SK-N-SH (cell line): ENCODE measurements at regions not wholly inside any gene's neighbourhood (a gene's known extent, or its start where the extent isn't known, plus 50 kb on each side); places are given as distances from the start of the nearest gene placed in this dataset.
A peak's percentile ranks its signal among the peaks of the same experiment; 100 is the strongest.

Experiments
- MAX ChIP-seq: IDR thresholded peaks from 2 replicates; pipeline ENCODE4 v1.4.0; 2012; ENCODE audit warnings: low read depth
- SIN3A ChIP-seq: IDR thresholded peaks from 2 replicates; pipeline ENCODE4 v1.6.1; 2012; ENCODE audit warnings: low read depth, mild to moderate bottlenecking, low read length, moderate library complexity, borderline replicate concordance
- TAF1 ChIP-seq: IDR thresholded peaks from 2 replicates; pipeline ENCODE4 v1.6.1; 2012; ENCODE audit warnings: low read depth, mild to moderate bottlenecking, low read length, moderate library complexity, borderline replicate concordance
- TF ChIP-seq, protein P1 (sequence below): fragments of 200-600 bp; sonication (generic); IDR thresholded peaks from 2 replicates; pipeline ENCODE4 v1.6.1; 2017; ENCODE audit warnings: antibody characterized with exemption, mild to moderate bottlenecking, moderate library complexity

DNA sequence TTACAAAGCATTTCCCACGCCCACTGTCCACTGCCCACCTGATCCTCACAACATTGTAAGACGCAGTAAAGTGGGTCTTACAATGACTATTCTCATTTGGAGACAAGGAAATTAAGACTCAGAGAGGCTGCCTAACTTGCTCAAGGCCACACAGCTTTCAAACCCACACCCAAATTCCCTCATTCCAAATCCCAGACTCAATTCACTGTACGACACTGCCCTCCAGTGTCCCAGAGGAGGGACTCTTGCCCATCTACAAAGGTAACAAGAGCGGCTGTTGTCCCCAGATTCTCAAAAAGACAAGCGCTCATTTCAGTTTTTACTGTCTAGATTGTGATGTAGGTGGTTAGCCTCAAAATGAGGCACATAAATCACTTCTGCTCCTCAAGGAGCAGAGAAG, 184.6 kb downstream of the ACTL7B start:
- no peak for TF ChIP-seq TAF1
- TF ChIP-seq, protein P1, sequence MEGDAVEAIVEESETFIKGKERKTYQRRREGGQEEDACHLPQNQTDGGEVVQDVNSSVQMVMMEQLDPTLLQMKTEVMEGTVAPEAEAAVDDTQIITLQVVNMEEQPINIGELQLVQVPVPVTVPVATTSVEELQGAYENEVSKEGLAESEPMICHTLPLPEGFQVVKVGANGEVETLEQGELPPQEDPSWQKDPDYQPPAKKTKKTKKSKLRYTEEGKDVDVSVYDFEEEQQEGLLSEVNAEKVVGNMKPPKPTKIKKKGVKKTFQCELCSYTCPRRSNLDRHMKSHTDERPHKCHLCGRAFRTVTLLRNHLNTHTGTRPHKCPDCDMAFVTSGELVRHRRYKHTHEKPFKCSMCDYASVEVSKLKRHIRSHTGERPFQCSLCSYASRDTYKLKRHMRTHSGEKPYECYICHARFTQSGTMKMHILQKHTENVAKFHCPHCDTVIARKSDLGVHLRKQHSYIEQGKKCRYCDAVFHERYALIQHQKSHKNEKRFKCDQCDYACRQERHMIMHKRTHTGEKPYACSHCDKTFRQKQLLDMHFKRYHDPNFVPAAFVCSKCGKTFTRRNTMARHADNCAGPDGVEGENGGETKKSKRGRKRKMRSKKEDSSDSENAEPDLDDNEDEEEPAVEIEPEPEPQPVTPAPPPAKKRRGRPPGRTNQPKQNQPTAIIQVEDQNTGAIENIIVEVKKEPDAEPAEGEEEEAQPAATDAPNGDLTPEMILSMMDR, result peak; percentile 48
- no peak for TF ChIP-seq SIN3A
- no peak for TF ChIP-seq MAX
